ENCODE measurements at regions not wholly inside any gene's neighbourhood (a gene's known extent, or its start where the extent isn't known, plus 50 kb on each side); places are given as distances from the start of the nearest gene placed in this dataset.

DNA sequence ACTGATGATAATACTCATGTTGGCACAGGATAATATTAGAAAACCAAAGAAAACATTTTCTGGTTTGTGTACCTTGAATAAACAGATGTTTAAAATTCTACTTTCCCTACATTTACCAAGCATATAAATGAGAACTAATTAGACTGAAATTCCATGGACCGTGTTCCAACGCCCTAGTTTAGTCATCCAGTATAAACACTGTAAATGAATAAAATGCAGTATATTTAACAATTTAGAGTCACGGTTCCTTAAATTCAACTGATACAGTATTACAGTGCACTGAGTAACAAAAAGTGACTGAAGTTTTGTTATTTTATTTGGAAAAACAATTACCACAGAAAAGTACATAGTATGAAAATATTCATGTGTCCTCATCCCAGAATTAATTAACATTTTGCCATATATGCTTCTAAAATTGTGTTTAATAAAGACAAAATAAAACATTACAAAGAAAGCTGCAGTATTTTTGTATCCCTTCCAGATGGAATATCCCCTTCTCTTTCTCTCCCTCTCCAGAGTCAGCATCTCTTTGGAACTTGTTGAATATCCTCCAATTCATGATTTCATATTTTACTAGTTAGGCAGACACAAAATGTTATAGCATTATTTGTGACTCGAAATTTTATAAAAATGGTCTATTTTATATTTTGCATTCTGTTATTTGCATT, 112.5 kb downstream of the HMHB1 start:
- TF ChIP-seq, protein P1, sequence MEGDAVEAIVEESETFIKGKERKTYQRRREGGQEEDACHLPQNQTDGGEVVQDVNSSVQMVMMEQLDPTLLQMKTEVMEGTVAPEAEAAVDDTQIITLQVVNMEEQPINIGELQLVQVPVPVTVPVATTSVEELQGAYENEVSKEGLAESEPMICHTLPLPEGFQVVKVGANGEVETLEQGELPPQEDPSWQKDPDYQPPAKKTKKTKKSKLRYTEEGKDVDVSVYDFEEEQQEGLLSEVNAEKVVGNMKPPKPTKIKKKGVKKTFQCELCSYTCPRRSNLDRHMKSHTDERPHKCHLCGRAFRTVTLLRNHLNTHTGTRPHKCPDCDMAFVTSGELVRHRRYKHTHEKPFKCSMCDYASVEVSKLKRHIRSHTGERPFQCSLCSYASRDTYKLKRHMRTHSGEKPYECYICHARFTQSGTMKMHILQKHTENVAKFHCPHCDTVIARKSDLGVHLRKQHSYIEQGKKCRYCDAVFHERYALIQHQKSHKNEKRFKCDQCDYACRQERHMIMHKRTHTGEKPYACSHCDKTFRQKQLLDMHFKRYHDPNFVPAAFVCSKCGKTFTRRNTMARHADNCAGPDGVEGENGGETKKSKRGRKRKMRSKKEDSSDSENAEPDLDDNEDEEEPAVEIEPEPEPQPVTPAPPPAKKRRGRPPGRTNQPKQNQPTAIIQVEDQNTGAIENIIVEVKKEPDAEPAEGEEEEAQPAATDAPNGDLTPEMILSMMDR (conservative IDR thresholded peaks at IDR 0.05 in 1 of 2, IDR thresholded peaks at IDR 0.05 in 1 of 2; ENCODE audit: extremely low read depth in 1 of 2, insufficient read depth in 1 of 2, low read depth in 1 of 2, low read length in 2 of 2): no peak
- no peak for TF ChIP-seq EZH2 (IDR thresholded peaks at IDR 0.05; ENCODE audit: borderline replicate concordance, low read length)
